Trophoblast cell (in vitro differentiated cells and primary cell): ENCODE measurements at regions not wholly inside any gene's neighbourhood (a gene's known extent, or its start where the extent isn't known, plus 50 kb on each side); places are given as distances from the start of the nearest gene placed in this dataset.

Source experiments
- DNase-seq, 2 donors: peaks; one replicate each; pipeline ENCODE4 v3.0.0-alpha.2; 2016
- H2AFZ ChIP-seq: 2 replicates; pipeline ENCODE4 v1.6.1; 2013; ENCODE audit warnings: low read length, moderate library complexity, mild to moderate bottlenecking; ENCODE audit not compliant: insufficient read depth, poor library complexity
- H2AK5ac ChIP-seq: 2 replicates; pipeline ENCODE4 v1.6.1; 2013; ENCODE audit warnings: mild to moderate bottlenecking, low read length
- H2BK120ac ChIP-seq: 2 replicates; pipeline ENCODE4 v1.6.1; 2013; ENCODE audit warnings: low read length, mild to moderate bottlenecking, moderate library complexity; ENCODE audit not compliant: insufficient read depth, poor library complexity
- H2BK12ac ChIP-seq: 2 replicates; pipeline ENCODE4 v1.6.1; 2013; ENCODE audit warnings: mild to moderate bottlenecking, low read length, moderate library complexity
- H2BK5ac ChIP-seq: 2 replicates; pipeline ENCODE4 v1.6.1; 2013; ENCODE audit warnings: low read length, low read depth, moderate library complexity, mild to moderate bottlenecking; ENCODE audit not compliant: poor library complexity
- H3K14ac ChIP-seq: 2 replicates; pipeline ENCODE4 v1.6.1; 2013; ENCODE audit warnings: mild to moderate bottlenecking, low read length
- H3K18ac ChIP-seq: 2 replicates; pipeline ENCODE4 v1.6.1; 2013; ENCODE audit warnings: mild to moderate bottlenecking, low read length
- H3K23ac ChIP-seq: 2 replicates; pipeline ENCODE4 v1.6.1; 2013; ENCODE audit warnings: low read length
- H3K27ac ChIP-seq: 2 replicates; pipeline ENCODE4 v1.5.1; 2013; ENCODE audit warnings: low read depth, mild to moderate bottlenecking, inconsistent platforms, low read length, moderate library complexity
- H3K27me3 ChIP-seq: 2 replicates; pipeline ENCODE4 v1.6.1; 2013; ENCODE audit warnings: inconsistent platforms, mild to moderate bottlenecking, low read length, moderate library complexity; ENCODE audit not compliant: insufficient read depth
- H3K36me3 ChIP-seq, 2 experiments: 1 replicate in 1 of 2; 2 replicates in 1 of 2; pipeline ENCODE4 v1.6.1; 2013; ENCODE audit warnings: low read length in 2 of 2, mild to moderate bottlenecking in 2 of 2, moderate library complexity in 1 of 2; ENCODE audit not compliant: insufficient read depth in 2 of 2, control insufficient read depth in 1 of 2
- H3K4ac ChIP-seq: 2 replicates; pipeline ENCODE4 v1.6.1; 2013; ENCODE audit warnings: low read depth, mild to moderate bottlenecking, low read length, moderate library complexity
- H3K4me1 ChIP-seq, 2 experiments: 1 replicate in 1 of 2; 2 replicates in 1 of 2; pipeline ENCODE4 v1.6.1; 2013; ENCODE audit warnings: low read length in 2 of 2, mild to moderate bottlenecking in 2 of 2, moderate library complexity in 1 of 2; ENCODE audit not compliant: insufficient read depth in 2 of 2, control insufficient read depth in 1 of 2
- H3K4me2 ChIP-seq: 2 replicates; pipeline ENCODE4 v1.6.1; 2013; ENCODE audit warnings: inconsistent platforms, mild to moderate bottlenecking, low read length, moderate library complexity
- H3K4me3 ChIP-seq: 2 replicates; pipeline ENCODE4 v1.5.1; 2013; ENCODE audit warnings: mild to moderate bottlenecking, low read depth, low read length, inconsistent platforms
- H3K79me1 ChIP-seq: one replicate; pipeline ENCODE4 v1.6.1; 2013; ENCODE audit warnings: low read length
- H3K79me2 ChIP-seq: 2 replicates; pipeline ENCODE4 v1.6.1; 2013; ENCODE audit warnings: low read length, mild to moderate bottlenecking; ENCODE audit not compliant: control insufficient read depth, insufficient read depth, poor library complexity
- H3K9ac ChIP-seq: 2 replicates; pipeline ENCODE4 v1.6.1; 2013; ENCODE audit warnings: mild to moderate bottlenecking, low read length
- H3K9me3 ChIP-seq: 2 replicates; pipeline ENCODE4 v1.6.1; 2013; ENCODE audit warnings: low read depth, mild to moderate bottlenecking, control low read depth, inconsistent platforms, low read length; ENCODE audit not compliant: insufficient read depth
- H4K12ac ChIP-seq: 2 replicates; pipeline ENCODE4 v1.6.1; 2013; ENCODE audit warnings: low read depth, mild to moderate bottlenecking, low read length, moderate library complexity
- H4K8ac ChIP-seq: 2 replicates; pipeline ENCODE4 v1.6.1; 2013; ENCODE audit warnings: low read depth, mild to moderate bottlenecking, low read length, moderate library complexity
- H4K91ac ChIP-seq: one replicate; pipeline ENCODE4 v1.6.1; 2013; ENCODE audit warnings: low read depth, mild to moderate bottlenecking, low read length, moderate library complexity
- WGBS: extraction: QIAGEN DNeasy Blood & Tissue Kit; methylation state at CpG from one replicate; pipeline ENCODE4 v1.1.7; 2013; ENCODE audit warnings: missing lambda C conversion rate; ENCODE audit not compliant: insufficient read length, insufficient coverage; ENCODE audit errors: extremely low coverage; 5-methylcytosine and 5-hydroxymethylcytosine counted together

DNA sequence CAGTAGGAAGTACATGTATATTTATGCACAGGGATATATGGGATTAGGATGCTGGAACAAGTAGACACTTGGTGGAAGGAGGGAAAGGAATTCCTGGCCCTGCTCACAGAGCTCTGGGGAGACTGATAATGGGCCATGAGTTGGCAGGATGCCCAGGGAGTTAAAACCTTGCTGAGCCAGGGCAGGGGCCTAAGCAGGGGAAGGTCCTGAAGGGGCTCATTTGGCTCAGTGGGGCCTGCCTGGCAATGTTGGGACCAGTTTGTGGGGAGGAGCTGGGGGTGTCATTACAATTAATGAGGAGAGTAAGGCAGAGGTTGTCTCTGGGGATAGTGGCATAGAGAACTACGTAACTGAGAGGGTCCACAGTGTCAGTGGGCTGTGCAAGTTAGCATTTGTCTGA is 124.2 kb upstream of the ADPGK start:
- no peak overlapping the region for H4K8ac ChIP-seq
- no peak overlapping the region for H4K91ac ChIP-seq
- H3K4me1 ChIP-seq: no peaks in the 10 kb centered on the region
- H2AFZ ChIP-seq: no peak overlapping the region
- H3K4me2 ChIP-seq: no peak overlapping the region
- no peaks in the 10 kb centered on the region for H3K27me3 ChIP-seq
- H3K18ac ChIP-seq: no peak overlapping the region
- no peaks in the 10 kb centered on the region for H3K36me3 ChIP-seq
- DNase-seq: no peak
- no peak overlapping the region for H2BK120ac ChIP-seq
- no peak overlapping the region for H3K27ac ChIP-seq
- H2AK5ac ChIP-seq: no peak overlapping the region
- no peak overlapping the region for H4K12ac ChIP-seq
- no peak overlapping the region for H3K9ac ChIP-seq
- H3K9me3 ChIP-seq: no peaks in the 10 kb centered on the region
- H3K79me2 ChIP-seq: no peaks in the 10 kb centered on the region
- H3K4me3 ChIP-seq: no peak overlapping the region
- H3K4ac ChIP-seq: no peak overlapping the region
- no CpG with 5 or more reads among the region's 1 CpG for WGBS
- H2BK12ac ChIP-seq: no peak overlapping the region
- H3K14ac ChIP-seq: no peak overlapping the region
- no peak overlapping the region for H2BK5ac ChIP-seq
- no peaks in the 10 kb centered on the region for H3K79me1 ChIP-seq
- no peak overlapping the region for H3K23ac ChIP-seq

- Histone ChIP-seq H3K23ac (no peak overlapping the region), H3K9me3 (no peaks in the 10 kb centered on the region), H3K14ac (no peak overlapping the region), H3K4me1 (no peaks in the 10 kb centered on the region), H4K12ac (no peak overlapping the region), H2AK5ac (no peak overlapping the region), H2BK12ac (no peak overlapping the region), H3K18ac (no peak overlapping the region), H3K79me2 (no peaks in the 10 kb centered on the region), H4K8ac (no peak overlapping the region), H2AFZ (no peak overlapping the region), H4K91ac (no peak overlapping the region), H3K4ac (no peak overlapping the region), H3K27ac (no peak overlapping the region), H2BK5ac (no peak overlapping the region), H3K9ac (no peak overlapping the region), H3K36me3 (no peaks in the 10 kb centered on the region), H3K79me1 (no peaks in the 10 kb centered on the region), H3K4me3 (no peak overlapping the region), H3K27me3 (no peaks in the 10 kb centered on the region), H3K4me2 (no peak overlapping the region), H2BK120ac (no peak overlapping the region)
- DNase-seq: no peak
- no CpG with 5 or more reads among the region's 5 CpGs for WGBS
Observed at GRCh38 chr15:72902919-72903260, 119.3 kb upstream of the ADPGK start.

DNA sequence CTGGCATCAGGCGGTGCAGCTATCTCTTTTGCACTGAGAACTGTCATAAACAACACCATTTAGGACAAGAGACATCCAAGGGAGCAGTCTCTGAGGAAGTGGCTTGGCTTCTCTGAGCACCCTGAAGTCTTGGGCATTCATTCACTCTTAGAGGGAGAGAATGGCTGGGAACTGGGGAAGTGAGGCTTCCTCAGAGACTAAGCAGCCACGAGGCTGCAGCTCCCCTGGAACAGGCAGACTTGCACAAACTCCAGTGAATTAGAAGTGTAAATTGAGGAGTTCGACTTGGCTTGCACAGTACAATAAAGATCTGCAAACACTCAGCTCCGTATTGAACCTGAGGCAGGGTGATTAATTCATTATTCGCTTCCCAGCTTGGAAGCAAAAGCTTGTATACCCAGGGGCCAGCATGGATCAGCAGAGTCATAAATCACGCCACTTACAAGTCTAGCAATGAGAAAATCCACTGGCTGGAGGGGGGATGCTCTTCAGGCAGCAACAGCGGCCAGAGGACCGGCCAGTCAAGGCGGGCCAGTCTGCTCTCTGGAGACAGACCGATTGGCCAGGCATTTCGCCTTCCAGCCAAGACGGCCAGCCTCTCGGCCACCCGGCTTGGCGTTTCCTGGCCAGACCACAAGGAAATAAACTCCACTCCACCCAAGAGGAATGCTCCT is 118.8 kb upstream of the ADPGK start:
- Histone ChIP-seq H2AFZ (no peak overlapping the region), H2BK120ac (no peak overlapping the region)
- no CpG with 5 or more reads among the region's 15 CpGs for WGBS

GRCh38 chr15:72892986-72893385 is 109.4 kb upstream of the ADPGK start:
- WGBS: no CpG with 5 or more reads among the region's 2 CpGs

More for the DNA sequence above, 118.8 kb upstream of the ADPGK start:
- H3K23ac ChIP-seq: no peak overlapping the region
- no peak overlapping the region for H3K27ac ChIP-seq
- no peak for DNase-seq
- H3K4me1 ChIP-seq: no peaks in the 10 kb centered on the region
- H3K4ac ChIP-seq: no peak overlapping the region
- H3K9me3 ChIP-seq: no peaks in the 10 kb centered on the region
- no peak overlapping the region for H3K14ac ChIP-seq
- no peaks in the 10 kb centered on the region for H3K79me2 ChIP-seq
- no peaks in the 10 kb centered on the region for H3K79me1 ChIP-seq
- no peaks in the 10 kb centered on the region for H3K27me3 ChIP-seq
- no peak overlapping the region for H3K18ac ChIP-seq
- no peak overlapping the region for H3K4me3 ChIP-seq
- H2BK5ac ChIP-seq: no peak overlapping the region
- H3K36me3 ChIP-seq: no peaks in the 10 kb centered on the region
- no peak overlapping the region for H4K8ac ChIP-seq
- H3K4me2 ChIP-seq: no peak overlapping the region
- no peak overlapping the region for H4K12ac ChIP-seq
- H2AK5ac ChIP-seq: no peak overlapping the region
- H4K91ac ChIP-seq: no peak overlapping the region
- H3K9ac ChIP-seq: no peak overlapping the region
- no peak overlapping the region for H2BK12ac ChIP-seq

More at GRCh38 chr15:72892986-72893385, 109.4 kb upstream of the ADPGK start:
- H2BK12ac ChIP-seq: no peak overlapping the region
- H2BK5ac ChIP-seq: no peak overlapping the region
- DNase-seq: no peak
- H3K36me3 ChIP-seq: no peaks in the 10 kb centered on the region
- H4K12ac ChIP-seq: no peak overlapping the region
- no peak overlapping the region for H4K91ac ChIP-seq
- H3K4me2 ChIP-seq: no peak overlapping the region
- no peaks in the 10 kb centered on the region for H3K27me3 ChIP-seq
- no peak overlapping the region for H3K23ac ChIP-seq
- no peak overlapping the region for H2BK120ac ChIP-seq
- no peaks in the 10 kb centered on the region for H3K4me1 ChIP-seq
- no peak overlapping the region for H3K14ac ChIP-seq
- H3K9me3 ChIP-seq: no peaks in the 10 kb centered on the region
- no peak overlapping the region for H4K8ac ChIP-seq
- no peaks in the 10 kb centered on the region for H3K79me1 ChIP-seq
- no peak overlapping the region for H3K9ac ChIP-seq
- H3K4ac ChIP-seq: no peak overlapping the region
- no peaks in the 10 kb centered on the region for H3K79me2 ChIP-seq
- H3K27ac ChIP-seq: no peak overlapping the region
- H3K4me3 ChIP-seq: no peak overlapping the region
- H3K18ac ChIP-seq: no peak overlapping the region
- no peak overlapping the region for H2AK5ac ChIP-seq
- H2AFZ ChIP-seq: no peak overlapping the region
